Activated CD4-positive, CD25-positive, alpha-beta regulatory T cell treated with anti-CD3 and anti-CD28 coated beads, Interleukin-2, amount 50 U/mL, for 72 hours (primary cell): ENCODE measurements at regions not wholly inside any gene's neighbourhood (a gene's known extent, or its start where the extent isn't known, plus 50 kb on each side); places are given as distances from the start of the nearest gene placed in this dataset.

Source experiments
- DNase-seq: peaks from one replicate; pipeline ENCODE4 v3.0.0; 2021

DNA sequence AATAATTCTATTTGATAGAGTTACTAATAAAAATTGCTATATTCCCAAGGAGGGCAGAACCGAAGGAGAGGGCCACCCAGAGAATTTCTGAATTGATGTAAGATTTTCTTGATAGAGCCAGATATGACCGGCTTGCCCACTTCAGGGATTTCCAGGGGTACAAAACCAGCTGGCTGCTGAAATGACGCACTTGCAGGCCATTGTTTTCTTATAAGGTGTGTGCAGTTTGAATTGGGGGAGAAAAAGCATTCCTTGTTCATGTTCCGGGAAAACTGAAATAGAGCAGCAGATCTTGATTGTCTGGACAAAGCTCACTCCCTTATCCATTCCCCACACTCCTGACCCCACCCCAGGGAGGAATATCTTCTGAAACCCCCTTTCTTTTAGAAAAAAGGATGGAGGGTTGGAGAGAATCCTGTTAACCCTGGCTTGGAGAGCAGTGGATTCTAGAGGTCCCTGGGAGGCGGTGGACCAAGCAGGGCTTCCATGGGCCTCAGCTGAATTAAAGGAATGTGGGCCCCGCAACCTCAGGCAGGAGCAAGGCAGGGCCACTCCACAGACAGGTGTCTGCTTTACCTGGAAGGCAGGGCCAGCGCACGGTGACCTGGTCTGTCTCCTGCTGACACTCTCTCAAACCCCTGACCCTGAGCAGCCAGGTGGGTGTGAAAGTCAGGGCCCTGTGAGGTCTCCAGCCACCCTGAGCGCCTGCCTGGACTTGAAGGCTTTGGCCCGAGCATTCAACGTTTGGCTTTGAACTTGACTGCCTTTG lies 96.4 kb downstream of the TMEM170B start:
- no peak for DNase-seq

DNA sequence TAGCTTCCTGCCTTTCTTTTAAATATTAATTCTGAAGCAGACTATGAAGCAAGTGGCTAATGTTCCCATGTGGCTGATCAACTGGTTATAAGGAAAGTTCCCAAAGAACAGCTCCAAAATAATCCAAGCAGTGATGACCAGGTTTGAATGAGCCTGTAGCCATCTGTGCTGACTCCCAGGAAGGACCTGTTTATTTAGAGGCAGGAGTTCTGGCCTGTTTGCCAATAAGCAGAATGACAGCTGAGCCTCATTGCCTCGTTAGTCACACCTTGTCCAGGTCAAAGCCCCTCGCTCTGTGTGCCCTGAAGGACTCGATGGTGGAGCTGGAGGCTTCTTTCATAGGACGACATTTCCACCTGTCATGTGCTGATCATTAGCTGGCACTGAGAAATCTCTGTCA lies 97.4 kb downstream of the TMEM170B start:
- no peak for DNase-seq

DNA sequence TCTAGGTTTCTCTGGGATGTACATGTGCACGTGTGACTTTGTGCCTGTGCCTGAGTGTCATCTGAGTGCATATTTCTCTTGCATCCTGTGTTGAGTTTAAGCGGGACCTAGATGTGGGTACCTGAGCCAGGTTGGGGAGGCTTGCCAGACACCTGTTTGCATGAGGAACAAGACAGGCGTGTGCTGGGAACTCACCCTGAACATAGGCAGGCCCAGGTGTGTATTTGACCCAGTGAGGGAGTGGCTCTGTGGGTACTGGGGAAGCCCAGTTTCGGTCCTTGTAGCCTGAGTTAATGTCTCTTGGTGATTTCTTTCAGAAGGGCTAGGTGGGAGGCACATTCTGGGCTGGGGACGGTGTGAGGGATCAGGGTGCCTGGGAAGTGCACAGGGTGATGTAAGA lies 98.6 kb downstream of the TMEM170B start:
- DNase-seq = no peak

DNA sequence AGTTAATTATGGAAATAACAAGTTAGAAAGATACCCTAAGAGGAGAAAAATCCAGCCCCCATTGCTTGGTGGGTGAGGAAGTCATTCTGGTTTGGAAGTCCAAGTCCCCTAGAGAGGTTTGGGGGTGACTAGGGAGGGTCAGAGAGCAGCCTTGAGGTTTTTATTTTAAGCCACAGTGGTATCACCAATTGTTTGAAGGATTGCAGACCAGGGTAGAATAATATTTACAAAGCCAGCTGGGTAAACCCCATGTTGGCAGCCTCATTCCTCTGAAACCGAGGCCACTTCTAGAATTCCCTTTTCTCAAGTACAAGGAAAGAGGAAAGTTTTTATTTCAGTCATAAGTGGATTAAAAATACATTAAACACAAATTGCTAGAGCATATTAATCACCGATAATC lies 99.7 kb downstream of the TMEM170B start:
- no peak for DNase-seq

DNA sequence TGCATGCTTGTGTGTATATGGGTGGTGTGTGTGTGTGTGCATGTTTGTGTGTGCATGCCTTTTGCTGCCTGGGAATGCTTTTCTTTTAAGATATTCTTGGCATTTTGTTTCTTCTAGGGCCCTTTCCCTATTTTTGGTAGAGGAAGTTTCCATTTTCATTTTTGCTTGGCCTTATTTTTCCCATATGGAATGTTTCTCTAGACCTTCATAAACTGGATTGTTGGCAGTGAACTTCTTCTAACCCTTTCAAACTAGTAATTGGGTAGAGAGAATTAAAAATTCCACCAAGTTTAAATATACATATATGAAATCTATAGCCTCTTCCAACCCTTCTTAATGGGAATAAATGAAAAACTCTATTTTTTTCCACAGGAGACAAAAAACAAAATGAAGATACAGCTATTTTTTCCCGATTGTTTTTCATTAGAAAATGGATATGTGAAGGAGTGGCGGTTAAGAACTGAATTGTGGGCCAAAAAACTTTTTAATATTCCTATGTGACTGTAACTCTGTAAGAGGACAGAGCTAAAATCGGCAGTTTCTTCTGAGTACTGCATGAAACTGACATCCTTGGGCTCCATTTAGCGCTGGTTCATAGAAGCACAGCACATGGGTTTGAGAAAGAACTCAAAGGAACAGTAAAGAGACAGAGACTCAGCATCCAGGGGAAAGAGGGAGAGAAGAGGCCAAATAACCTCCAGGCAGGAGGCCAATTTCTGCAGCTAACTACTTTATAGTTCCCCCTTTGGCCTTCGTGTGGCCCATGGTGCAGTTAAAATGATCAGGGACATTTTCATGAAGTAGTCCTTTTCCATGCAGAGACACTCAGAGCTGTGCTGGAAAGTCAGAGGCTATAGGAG lies 102.1 kb downstream of the TMEM170B start:
- no peak for DNase-seq

DNA sequence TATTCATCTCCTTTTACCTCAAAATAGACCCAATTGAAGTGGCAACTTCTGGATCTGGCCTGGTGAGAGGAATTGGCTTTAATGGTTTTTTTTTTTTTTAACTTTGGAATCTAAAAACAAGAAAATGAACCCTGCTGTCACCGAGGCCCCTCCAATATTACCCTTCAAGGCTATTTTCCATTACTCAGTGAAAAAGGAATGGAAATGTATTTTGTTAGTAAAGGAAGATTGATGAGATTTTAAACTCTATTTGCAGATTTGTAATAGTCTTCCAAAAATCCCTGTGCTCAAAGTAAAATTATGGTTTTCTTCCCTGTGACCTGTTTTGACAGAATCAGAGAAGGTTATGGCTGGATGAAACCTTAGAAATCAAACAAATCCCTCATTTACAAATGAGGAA lies 102.9 kb downstream of the TMEM170B start:
- no peak for DNase-seq

DNA sequence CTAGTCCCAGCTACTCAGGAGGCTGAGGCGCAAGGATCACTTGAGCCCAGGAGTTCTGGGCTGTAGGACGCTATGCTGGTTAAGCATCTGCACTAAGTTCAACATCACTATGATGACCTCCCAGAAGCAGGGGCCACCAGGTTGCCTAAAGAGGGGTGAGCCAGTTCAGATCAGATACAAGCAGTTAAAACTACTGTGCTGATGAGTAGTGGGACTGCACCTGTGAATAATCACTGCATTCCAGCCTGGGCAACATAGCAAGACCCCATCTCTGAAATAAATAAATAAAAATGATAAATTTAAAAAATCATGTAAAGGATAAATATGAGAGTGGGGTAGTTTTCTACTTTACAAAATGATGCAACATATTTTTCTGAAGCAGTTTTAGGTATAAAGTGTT lies 106.5 kb downstream of the TMEM170B start:
- DNase-seq = no peak

DNA sequence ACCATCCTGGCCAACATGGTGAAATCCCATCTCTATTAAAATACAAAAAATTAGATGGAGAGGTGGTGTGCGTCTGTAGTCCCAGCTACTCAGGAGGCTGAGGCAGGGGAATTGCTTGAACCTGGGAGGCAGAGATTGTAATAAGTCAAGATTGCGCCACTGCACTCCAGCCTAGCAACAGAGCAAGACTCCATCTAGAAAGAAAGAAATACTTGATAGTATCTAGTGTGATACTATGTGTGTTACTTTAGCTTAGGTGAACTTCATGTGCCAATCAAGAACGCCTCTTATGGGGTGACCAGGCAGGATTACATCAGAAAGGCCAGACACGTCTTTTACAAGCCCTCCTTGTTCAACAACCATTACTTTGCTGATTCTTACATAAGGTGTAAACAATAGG lies 107.1 kb downstream of the TMEM170B start:
- DNase-seq = no peak

DNA sequence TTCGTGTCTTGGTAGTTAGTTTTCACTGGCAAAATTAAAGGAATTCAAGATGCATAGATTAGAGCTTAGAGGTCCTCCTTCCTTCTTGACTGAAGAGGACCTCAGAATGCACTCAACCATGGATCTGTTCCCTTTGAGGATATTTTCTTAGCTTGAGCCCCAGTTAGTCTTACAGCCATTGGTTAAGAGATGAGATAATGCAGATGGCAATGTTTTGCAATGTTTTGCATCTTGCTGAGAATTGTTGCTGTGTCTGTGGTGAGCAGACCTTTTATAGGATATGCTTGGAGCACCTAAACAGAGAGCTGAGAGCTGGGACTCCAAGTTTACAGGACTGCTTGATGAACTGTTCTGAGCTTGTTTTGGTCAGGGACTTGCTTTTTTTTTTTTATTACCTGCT lies 107.5 kb downstream of the TMEM170B start:
- no peak for DNase-seq

DNA sequence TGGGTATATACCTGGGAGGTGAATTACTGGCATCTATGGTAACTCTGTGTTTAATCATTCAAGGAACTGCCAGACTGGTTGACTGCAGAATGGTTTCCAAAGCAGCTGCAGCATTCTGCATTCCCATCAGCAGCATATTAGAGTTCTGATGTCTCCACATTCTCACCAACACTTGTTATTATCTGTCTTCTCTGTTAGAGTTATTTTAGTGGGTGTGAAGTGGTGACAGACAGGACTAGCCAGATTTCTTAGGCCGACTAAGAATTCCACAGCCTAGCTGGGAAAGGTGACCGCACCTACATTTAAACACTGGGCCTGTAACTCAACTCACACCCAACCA lies 110.9 kb downstream of the TMEM170B start:
- no peak for DNase-seq

DNA sequence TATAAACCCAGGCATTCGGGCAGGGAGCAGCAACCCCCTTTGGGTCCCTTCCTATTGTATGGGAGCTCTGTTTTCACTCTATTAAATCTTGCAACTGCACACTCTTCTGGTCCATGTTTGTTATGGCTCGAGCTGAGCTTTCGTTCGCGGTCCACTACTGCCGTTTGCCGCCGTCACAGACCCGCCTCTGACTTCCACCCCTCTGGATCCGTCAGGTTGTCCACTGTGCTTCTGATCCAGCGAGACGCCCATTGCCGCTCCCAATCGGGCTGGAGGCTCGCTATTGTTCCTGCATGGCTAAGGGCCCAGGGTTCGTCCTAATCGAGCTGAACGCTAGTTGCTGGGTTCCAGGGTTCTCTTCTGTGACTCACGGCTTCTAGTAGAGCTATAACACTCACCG lies 111.3 kb downstream of the TMEM170B start:
- no peak for DNase-seq

DNA sequence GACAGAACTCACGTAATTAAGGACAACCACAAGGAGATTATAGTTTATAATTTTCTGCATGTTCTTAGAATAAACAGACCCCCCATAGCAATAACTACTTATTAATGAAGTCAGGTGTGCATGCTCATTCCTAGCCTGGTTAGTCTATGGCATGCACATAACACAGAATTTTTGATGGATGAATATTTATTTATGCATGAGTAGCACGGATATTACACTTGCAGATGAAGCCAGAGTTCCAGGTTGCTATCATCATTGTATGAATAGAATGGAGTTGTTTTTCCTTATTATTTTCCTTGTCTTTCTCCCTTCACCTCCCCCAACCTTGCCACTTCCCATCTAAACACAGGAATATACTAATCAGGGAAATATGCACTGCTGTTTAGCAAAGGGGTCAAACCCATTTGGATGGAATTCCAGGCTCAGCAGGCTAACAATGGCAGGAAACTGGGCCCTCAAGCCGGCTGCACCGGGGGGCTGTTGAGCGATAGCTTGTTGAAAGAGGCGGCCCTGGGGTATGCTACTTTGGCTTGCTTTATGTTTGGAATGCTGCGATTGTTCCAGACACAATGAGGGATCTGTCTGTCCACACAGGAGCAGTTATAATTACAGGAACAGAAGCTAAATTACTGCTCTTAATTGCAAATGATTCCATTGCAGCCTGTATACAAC lies 112.6 kb downstream of the TMEM170B start:
- DNase-seq = no peak

DNA sequence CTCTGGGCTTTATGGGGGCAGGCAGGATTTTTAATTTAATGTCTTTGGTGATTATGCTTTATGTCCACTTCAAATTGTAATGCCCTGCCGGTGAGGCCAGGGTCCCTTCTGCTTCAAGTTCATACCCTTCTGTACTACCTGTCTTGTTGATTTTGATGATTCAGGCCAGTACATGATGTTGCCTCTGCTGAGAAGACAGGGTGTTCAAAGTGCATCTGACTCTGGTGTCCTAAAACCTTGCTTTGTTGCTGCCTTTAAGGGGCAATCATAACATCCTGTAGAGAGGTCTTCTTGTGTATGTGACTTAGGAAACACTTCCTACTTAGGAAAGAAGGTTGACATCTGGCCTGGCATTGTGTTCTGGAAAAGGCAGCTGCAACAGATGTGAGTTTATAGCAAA lies 113.2 kb downstream of the TMEM170B start:
- no peak for DNase-seq

DNA sequence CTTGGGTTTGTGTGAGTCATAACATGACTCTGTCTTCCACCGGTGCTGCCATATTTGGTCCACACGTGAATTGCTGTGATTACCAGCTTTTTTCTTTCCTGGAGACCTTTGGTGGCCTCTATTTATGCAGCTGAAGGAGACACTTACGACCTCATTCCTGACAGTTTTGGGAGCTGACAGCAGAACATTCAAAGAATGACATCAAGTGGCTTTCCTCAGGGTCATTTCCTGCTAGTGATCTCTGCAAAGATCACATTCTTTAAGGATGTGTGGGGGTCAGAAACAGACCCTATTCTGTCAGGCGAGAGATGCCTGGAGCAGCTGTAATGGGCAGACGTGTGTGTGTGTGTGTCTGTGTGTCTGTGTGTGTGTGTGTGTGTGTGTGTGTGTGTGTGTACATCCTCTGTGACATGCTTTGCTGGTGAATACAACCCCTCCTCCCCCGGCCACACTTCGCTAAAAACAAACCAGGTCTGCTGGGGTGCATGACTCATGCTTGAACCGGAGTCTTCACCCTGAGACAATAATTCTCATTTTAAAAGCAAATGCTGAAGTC lies 115.6 kb downstream of the TMEM170B start:
- peak; percentile 41 for DNase-seq

DNA sequence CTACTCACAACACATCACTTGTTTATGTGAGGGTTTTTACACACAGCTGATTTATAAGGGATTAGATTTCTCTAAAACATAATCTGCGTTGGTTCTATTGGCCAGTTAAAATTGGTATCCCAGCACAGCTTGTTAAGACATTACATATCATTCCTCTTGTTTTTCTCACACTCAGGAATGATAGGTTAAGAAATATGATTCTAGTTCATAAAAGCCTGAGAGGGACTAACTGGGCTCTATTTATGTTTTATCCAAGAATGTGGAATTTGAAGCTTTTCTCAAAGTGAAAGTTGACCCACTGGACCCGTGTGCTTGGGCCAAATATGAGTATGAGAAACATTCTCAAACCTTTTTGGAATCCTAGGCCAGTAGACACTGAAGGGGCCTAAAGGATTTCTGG lies 117.3 kb downstream of the TMEM170B start:
- no peak for DNase-seq

DNA sequence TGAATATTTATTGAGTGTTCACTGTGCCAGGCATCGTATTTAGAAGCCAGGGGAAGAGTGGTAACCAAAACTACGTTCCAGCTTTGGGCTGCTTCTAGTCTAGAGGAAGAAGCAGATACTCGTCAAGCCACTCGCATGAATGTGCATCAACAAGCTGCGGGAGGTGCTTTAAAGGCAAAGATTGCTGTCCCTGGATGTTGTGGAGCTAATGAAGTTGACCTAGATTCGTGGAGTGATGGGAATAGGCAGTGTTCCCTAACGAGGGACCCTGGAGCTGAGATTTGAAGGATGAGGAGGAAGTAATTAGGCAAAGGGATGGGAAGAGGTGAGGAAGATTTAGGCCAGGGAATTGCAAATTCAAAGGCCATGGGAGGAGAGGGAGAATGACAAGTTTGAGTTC lies 118.9 kb downstream of the TMEM170B start:
- no peak for DNase-seq

DNA sequence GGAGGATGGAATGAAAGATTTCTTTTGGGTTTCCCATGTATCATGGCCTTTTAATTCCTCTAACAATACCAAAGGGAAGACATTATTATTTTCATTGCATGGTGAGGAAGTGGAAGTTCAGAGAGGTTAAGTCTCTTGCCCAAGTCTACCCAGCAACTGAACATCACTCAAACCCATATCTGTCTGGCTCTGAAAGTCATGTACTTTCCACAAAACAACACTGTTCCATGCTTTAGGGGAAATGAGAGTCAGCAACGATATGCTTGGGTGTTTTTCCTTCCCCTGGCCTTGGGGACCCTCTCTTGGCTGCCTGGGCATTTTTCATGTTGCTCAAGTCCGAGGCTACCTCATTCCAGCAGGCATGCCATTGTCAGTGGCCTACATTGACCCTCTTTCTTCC lies 118.8 kb downstream of the ADTRP start:
- no peak for DNase-seq

DNA sequence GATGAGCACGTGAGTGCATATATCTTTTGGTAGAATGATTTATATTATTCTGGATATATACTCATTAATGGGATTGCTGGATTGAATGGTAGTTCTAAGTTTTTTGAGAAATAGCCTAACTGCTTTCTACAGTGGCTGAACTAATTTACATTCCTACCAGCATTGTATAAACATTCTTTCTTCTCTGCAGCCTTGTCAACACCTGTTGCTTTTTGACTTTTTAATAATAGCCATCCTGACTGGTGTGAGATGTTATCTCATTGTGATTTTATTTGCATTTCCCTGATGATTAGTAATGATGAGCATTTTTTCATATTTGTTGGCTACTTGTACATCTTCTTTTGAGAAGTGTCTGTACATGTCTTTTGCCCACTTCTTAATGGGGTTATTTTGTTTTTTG lies 116.3 kb downstream of the ADTRP start:
- DNase-seq = no peak

DNA sequence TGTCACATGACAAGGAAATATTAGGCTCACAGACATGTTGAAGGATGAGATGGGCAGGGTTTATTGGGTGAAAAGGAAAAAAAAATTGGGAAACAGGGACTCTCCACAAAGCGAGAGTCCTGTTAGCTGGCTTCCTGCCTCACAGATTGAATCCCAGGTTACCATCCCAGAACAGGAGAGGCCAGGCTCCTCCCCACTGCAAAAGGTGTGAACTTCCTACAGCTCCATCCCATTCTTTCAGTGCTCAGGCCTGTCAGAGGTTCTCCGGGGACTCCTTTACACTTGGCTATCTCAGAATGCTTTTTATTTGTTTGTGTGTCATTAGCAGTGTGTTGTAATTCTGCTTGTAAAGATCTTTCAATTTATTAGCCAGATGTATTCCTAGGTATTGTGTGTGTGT lies 115.1 kb downstream of the ADTRP start:
- no peak for DNase-seq
